RWPE1 (cell line): ENCODE measurements at regions not wholly inside any gene's neighbourhood (a gene's known extent, or its start where the extent isn't known, plus 50 kb on each side); places are given as distances from the start of the nearest gene placed in this dataset.

Source experiments
- CTCF ChIA-PET: fragments of 350-600 bp; sonication (Branson Sonifier 250); formaldehyde crosslinking; extraction: SDS; loops from one replicate; lab custom pipeline; 2021; lab: Yijun Ruan, JAX
- POLR2A ChIA-PET: fragments of 400-600 bp; formaldehyde crosslinking; extraction: SDS; loops from one replicate; lab custom pipeline; 2020; ENCODE audit warnings: antibody characterized with exemption; ENCODE audit not compliant: low non-redundant PET; lab: Yijun Ruan, JAX
- DNase-seq: peaks from one replicate; pipeline ENCODE4 v3.0.0; 2012; ENCODE audit warnings: low spot score
- H3K27ac ChIP-seq: fragments of 450-650 bp; 2 replicates; pipeline ENCODE4 v1.5.1; 2017
- TF ChIP-seq, protein P1 (sequence below): fragments of 450-650 bp; conservative IDR thresholded peaks from 2 replicates; pipeline ENCODE4 v1.5.1; 2017; ENCODE audit warnings: low read depth, mild to moderate bottlenecking

DNA sequence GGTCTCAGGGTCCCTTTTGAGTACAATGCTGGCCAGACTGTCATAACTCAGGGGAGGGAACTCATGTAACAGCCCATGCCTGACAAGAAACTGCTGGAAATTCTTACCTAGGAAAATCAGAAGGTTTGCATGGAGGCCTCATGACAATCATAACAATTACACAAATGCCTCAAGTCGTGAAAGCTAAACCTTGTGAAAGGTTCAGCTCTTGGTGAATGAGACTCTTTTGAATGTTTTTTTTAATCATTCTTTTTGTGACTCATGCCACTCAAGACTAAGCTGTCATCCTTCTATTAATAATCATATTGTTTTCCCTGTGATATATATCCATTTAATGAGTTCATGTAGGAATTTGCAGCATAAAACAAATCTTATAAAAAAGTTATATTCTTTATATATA lies 61.4 kb upstream of the LEKR1 start:
- no peak for DNase-seq
- TF ChIP-seq, protein P1, sequence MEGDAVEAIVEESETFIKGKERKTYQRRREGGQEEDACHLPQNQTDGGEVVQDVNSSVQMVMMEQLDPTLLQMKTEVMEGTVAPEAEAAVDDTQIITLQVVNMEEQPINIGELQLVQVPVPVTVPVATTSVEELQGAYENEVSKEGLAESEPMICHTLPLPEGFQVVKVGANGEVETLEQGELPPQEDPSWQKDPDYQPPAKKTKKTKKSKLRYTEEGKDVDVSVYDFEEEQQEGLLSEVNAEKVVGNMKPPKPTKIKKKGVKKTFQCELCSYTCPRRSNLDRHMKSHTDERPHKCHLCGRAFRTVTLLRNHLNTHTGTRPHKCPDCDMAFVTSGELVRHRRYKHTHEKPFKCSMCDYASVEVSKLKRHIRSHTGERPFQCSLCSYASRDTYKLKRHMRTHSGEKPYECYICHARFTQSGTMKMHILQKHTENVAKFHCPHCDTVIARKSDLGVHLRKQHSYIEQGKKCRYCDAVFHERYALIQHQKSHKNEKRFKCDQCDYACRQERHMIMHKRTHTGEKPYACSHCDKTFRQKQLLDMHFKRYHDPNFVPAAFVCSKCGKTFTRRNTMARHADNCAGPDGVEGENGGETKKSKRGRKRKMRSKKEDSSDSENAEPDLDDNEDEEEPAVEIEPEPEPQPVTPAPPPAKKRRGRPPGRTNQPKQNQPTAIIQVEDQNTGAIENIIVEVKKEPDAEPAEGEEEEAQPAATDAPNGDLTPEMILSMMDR, result no peak
- ChIA-PET POLR2A (interaction anchor here (0.7 kb wide), 1 partner anchor 341 kb away, joined by 3 read pairs; no protein-coding TSS in a partner anchor), CTCF (no interaction called here)
- H3K27ac ChIP-seq, result peak overlapping the region; percentile 51; the same call in 1 of the 2 replicates

DNA sequence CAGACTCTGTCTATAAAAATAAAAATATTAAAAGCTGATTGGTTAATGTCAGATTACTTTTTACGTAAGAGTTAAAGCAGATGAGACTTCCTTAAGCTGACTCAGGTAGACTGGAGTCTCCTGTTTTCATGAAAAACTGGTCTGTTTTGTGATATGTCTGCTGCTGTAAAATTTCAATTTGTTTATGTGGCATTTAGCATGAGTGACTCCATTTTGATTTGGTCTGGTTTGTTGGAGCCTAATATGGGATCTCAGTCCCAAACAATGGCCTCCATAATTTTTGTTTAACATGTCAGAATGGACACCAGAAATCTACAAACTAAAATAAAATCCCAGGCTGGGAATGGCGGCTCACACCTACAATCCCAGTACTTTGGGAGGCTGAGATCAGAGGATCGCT lies 57.8 kb upstream of the LEKR1 start:
- ChIA-PET POLR2A (no interaction called here), CTCF (no interaction called here)
- H3K27ac ChIP-seq, result no peak overlapping the region
- TF ChIP-seq, protein P1, result no peak
- DNase-seq, result no peak

DNA sequence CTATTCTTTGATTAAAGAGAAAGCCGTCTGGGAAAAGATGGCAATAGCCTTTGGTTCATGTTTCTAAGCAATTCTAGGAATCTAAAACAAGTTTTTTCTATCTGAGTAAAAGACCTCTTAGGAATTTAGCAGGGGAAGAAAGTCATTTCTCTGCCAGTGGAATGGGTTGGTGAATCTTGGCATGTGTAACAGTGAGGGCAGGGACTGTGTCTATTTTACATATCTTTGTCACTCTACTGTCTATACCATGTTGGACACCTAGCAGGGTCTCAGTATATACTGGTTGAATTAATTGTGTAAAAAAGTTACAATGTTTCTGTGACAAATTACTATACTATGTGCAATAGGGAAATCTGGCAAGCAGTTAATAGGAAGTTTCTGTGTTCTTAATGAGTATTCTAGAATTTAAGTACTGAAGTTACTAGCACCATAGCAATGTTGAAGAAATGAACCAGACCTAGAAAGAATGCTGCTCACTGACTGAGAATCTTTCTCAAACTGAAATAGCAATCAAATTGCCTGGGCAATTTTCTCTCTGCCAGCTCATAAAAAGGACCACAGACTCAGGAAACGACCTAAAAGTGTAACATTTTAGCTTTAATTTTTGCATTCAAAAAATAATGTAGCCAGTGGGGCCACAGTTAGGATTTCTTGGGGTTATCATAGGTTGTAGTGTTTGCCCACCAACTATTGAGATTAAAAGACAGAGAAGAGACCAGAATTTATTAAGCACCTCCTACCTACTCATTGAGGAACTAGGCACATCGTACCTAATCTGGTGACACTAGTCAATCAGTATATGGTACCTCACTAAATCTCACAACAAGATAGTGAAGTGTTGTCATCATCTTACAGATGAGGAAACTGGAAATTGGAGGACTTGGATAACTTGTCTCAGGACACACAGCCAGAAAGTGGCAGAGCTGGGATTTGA lies 56.2 kb upstream of the LEKR1 start:
- TF ChIP-seq, protein P1, result no peak
- H3K27ac ChIP-seq, result peak overlapping the region; percentile 77
- ChIA-PET POLR2A (no interaction called here), CTCF (no interaction called here)
- DNase-seq, result no peak

DNA sequence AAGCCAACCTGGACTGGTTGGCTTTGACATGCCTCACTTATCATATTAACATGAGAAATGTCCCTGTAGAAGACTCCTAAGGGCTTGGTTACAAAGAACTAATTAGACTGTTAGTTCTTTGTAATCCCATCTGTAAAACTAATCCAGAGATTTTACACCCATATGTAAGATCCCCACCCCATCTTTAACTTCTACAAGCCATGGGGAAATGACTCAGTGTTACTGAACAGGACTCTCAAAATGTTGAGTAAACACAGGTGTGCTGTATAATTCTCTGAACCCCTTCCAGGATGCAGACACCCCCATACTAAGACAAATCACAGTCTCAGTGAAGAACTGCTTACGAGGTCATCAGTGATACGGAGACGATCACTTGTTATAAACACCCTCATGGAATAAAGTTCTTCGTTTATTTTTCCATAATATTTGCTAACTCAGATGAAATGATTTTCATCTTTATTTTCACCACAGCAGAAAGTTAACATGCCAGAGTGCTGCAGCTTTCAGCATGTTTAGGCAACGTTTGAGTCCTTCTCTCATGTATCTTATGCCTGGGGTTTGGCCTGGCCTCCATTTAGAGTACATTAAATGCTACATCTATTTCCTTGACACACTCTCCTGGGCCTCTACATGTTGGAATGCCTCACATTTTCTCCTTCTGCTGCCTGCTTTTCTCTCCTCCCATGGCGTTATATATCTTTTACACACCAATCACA lies 55.3 kb upstream of the LEKR1 start:
- ChIA-PET POLR2A (no interaction called here), CTCF (no interaction called here)
- TF ChIP-seq, protein P1, result no peak
- H3K27ac ChIP-seq, result peak overlapping the region; percentile 77
- peak; percentile 70 for DNase-seq

DNA sequence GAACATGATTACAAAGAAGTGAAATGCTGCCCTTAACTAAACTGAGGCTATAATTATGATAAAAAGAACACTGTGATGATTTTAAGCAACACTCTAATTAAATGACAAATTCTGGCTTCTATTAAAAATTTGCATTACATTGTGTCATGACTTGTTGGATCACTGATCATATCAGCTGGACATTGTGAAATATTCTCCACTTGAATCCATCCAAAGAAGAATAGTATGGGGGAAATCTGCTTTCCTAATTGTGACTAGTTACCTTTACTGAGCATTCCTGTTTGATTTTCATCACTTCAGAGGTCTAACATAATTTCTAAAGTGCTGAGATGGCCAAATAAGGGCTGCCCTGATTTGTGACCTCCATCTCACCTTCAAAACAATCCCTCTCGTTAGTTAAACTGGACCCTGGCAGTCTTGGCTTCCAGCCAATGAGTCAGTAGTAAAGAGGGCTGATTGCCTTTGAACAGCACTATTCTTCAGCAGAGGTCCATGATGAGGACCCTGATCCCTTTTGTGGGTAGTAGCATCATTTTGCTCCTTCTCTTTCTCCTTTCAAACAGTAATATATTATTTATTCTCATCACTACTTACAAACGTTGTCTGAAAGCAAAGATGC lies 53.5 kb upstream of the LEKR1 start:
- DNase-seq, result no peak
- ChIA-PET POLR2A (no interaction called here), CTCF (no interaction called here)
- TF ChIP-seq, protein P1, result no peak
- no peak overlapping the region for H3K27ac ChIP-seq

DNA sequence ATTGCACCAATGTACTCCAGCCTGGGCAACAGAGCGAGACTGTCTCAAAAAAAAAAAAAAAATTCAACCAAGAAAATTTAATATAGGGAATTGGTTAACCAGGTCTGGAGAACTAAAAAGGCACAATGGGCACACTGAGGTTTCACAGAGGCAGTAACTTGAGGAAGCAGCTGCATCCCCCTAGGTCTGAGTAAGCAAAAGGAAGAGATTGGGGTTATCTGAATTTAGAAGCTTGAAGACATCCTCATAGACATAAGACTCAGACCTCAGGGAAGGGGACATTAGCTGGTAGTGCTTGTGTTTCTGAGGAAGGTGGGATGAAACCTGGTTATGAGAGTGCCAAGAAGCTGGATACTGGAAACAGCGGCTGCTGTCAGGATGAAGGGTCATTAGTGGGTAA lies 50.1 kb upstream of the LEKR1 start:
- H3K27ac ChIP-seq, result no peak overlapping the region
- CTCF ChIA-PET, result interaction anchor here (0.6 kb wide), 1 partner anchor 38 kb away, joined by 4 read pairs; no protein-coding TSS in a partner anchor
- no peak for DNase-seq
- TF ChIP-seq, protein P1, result no peak
- POLR2A ChIA-PET, result no interaction called here
